ENCODE measurements at regions not wholly inside any gene's neighbourhood (a gene's known extent, or its start where the extent isn't known, plus 50 kb on each side); places are given as distances from the start of the nearest gene placed in this dataset.

DNA sequence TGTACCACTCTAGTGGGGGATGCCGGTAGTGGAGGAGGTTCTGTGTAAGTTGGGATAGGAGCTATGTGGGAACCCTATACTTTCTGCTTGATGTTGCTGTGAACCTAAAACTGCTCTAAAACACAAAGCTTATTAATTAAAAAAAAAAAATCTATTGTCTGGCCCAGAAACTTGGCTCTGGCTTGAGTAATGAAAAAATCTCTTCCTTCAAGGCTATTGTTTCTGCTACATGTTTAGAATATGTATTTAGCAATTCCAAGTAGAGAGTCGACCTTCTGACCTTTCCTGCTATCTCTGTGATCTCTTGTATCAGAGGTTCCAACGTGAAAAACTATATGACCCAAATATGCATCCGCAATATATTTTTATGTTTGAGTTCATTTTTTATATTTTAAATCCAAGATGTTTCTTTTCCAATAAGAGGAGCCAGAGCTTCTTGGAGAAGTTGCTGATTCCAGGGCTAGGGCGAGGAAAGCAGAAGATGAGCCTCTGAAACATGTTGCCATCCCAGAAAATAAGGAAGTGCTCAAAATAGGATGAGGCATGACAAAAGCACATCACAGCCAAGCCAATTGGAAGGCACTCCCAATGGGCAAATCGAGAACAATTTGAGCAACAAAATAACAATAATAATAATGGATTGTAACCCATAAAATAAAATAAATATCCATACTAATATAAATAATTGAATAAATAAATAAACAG, 184.6 kb upstream of the TMEM260 start:
- no peak for ATAC-seq (ENCODE audit: low FRiP score)
- no peak for DNase-seq (ENCODE audit: low spot score)
- TF ChIP-seq, protein P1, sequence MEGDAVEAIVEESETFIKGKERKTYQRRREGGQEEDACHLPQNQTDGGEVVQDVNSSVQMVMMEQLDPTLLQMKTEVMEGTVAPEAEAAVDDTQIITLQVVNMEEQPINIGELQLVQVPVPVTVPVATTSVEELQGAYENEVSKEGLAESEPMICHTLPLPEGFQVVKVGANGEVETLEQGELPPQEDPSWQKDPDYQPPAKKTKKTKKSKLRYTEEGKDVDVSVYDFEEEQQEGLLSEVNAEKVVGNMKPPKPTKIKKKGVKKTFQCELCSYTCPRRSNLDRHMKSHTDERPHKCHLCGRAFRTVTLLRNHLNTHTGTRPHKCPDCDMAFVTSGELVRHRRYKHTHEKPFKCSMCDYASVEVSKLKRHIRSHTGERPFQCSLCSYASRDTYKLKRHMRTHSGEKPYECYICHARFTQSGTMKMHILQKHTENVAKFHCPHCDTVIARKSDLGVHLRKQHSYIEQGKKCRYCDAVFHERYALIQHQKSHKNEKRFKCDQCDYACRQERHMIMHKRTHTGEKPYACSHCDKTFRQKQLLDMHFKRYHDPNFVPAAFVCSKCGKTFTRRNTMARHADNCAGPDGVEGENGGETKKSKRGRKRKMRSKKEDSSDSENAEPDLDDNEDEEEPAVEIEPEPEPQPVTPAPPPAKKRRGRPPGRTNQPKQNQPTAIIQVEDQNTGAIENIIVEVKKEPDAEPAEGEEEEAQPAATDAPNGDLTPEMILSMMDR (IDR thresholded peaks at IDR 0.05), result no peak

DNA sequence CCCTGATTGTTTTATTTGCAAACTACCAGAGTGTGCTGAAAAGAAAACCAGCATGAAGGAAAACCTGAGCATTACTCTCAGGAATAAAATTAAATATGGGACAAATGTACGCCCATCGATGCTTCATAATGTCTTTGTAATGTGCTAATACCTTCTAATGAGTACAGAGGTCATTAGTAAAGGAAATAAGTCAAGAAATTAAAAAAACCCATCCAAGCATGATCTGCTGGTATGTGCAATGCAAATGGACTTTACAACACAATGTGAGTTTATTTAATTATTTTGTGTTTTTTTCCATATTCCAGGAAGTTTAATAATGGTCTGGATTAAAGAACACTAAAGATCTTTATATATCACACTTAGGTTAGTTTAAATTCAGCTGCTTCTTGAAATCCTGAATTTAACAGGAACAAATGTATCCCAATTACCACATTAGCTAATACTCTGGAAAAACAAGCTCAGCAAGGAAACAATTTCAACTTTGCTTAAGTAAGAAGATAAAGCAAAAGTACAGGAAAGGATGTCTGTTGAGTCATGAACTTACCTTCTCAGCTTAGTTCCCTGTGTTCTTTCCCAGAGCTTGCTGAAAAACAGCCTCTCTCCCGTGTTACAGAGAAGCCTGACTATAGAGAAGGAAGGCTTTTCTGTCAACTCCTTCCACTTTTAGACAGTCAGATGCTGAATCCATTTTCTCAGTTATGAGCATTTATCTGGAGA, 179.3 kb upstream of the TMEM260 start:
- TF ChIP-seq, protein P1 (IDR thresholded peaks at IDR 0.05), result no peak
- no peak for DNase-seq (ENCODE audit: low spot score)
- ATAC-seq (ENCODE audit: low FRiP score), result no peak

DNA sequence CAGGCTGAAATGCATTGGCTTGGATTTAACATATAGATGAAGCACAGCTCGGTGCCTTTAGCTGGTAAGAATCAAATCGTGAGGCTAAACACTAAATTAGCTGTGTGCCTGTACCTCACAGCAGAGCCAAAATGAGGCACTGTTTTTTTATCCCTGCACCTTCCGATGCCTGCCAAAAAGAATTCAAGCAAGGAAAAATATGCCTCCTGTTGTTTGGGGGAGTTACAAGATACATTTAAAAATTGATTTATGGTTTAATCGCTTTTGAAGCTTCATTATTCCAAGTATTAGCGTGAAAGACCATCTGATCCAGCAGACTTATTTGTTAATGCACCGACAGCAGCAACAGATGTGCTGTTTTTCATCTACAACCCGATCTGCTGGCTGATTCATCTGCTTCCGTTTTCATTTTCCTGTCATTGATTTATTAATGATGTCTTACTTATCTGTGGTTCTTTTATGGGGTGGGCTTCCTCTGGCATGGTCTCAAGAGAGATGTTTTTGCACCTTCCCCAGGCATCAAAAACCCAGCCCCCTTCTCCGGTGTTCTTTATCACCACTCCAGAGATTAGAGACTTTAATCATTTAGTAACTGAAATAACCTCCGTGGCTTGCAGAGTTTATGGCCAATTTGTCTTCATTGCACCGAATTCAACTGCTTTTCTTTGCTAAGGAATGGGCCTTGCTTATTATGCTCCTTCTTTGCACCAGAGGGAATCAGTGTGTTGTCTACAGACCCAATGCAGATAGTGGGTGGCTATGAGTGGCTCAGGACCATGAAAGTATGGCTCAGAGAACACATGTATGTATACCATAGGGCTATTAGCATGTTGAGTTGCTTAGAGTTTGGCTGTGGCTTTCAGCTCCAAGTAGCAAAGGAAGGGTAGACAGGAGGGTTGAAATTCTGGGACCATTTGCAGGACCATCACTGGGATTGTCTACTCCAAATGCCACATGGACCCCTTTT, 166.8 kb upstream of the TMEM260 start:
- DNase-seq (ENCODE audit: low spot score) (no peak), ATAC-seq (ENCODE audit: low FRiP score) (no peak)
- TF ChIP-seq, protein P1 (IDR thresholded peaks at IDR 0.05), result no peak

DNA sequence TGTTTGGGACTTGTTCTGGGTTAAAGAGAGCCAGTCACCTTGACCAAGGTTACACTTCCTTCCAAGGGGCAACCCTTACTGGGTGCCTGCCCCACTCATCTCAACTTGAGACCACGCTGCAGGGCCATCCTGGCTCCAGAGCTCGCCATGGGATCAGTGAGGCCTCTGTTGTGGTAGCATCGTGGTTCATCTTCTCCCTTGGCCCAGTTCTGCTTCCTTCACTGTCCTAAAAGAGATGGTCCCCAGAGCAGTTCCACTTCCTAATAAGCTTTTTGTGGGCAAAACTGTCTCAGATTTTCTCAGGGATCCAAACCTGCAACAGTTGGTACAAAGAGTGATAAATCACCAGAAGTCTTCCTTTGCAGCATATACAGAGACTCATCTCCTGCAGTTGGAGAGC, 165.9 kb upstream of the TMEM260 start:
- ATAC-seq (ENCODE audit: low FRiP score) (no peak), DNase-seq (ENCODE audit: low spot score) (no peak)
- TF ChIP-seq, protein P1 (IDR thresholded peaks at IDR 0.05), result no peak

DNA sequence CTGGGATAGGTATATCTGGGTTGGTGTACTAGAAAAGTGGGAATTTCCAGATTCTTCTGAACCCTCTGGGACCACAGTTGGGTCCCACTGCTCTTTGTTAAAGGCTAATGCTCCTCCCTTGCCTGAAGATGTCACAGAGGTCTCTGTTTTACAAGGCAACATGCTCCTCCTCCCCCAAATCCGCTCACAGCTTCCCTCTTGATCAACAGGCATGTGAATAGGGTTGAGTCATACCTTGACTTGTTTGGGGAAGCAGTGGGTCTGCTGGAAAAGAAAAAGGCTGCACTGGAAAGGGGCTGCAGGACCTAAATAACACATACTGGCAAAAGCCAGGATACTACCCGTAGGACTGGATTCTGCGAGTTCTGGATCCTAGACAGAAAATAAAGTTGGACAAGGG, 165.4 kb upstream of the TMEM260 start:
- no peak for ATAC-seq (ENCODE audit: low FRiP score)
- TF ChIP-seq, protein P1 (IDR thresholded peaks at IDR 0.05), result no peak

DNA sequence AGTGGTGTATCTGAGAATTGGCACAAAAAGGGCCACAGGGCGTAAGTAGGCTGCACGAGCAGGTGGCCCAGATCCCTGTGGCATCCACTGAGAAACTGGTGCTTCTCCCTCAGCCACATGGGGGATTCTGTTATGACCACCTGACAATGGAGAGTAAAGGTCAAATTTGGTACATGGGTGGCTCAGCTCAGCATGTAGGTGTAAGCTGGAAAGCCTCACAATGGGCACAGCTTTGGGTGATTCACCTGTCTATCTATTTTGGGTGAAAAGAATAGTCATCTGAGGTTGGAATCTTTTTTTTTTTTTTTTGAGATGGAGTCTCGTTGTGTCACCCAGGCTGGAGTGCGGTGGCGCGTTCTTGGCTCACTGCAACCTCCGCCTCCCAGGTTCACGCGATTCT, 163.4 kb upstream of the TMEM260 start:
- TF ChIP-seq, protein P1 (IDR thresholded peaks at IDR 0.05), result no peak
- ATAC-seq (ENCODE audit: low FRiP score), result no peak
- DNase-seq (ENCODE audit: low spot score), result no peak

More for the DNA sequence above, 165.4 kb upstream of the TMEM260 start:
- DNase-seq (ENCODE audit: low spot score), result no peak
